ENCODE measurements at regions not wholly inside any gene's neighbourhood (a gene's known extent, or its start where the extent isn't known, plus 50 kb on each side); places are given as distances from the start of the nearest gene placed in this dataset.
"Not testable (repeated sequence)": the region's sequence is repeated elsewhere in the genome, so short reads cannot be mapped to it uniquely, and the experiment has no call there.

DNA sequence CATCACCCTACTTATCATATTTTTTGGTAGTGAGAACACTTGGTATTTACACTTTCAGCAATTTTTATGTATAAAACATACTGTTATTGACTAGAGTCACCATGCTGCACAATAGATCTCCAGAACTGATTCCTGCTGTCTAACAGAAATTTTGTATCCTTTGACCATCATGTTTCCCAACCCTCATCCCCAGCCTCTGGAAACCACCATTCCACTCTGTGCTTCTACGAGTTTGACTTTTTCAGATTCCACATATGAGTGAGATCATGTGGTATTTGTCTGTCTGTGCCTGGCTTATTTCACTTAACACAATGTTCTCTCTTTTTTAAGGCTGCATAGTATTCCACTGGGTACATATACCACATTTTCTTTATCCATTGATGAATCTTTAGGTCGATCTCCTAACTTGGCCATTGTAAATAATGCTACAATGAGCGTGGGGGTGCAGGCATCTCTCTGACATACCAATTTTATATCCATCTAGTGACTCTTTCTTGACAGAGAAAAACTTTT, 115.9 kb upstream of the RUNX1 start:
- H3K27ac ChIP-seq = no peak overlapping the region
- TF ChIP-seq, protein P1, sequence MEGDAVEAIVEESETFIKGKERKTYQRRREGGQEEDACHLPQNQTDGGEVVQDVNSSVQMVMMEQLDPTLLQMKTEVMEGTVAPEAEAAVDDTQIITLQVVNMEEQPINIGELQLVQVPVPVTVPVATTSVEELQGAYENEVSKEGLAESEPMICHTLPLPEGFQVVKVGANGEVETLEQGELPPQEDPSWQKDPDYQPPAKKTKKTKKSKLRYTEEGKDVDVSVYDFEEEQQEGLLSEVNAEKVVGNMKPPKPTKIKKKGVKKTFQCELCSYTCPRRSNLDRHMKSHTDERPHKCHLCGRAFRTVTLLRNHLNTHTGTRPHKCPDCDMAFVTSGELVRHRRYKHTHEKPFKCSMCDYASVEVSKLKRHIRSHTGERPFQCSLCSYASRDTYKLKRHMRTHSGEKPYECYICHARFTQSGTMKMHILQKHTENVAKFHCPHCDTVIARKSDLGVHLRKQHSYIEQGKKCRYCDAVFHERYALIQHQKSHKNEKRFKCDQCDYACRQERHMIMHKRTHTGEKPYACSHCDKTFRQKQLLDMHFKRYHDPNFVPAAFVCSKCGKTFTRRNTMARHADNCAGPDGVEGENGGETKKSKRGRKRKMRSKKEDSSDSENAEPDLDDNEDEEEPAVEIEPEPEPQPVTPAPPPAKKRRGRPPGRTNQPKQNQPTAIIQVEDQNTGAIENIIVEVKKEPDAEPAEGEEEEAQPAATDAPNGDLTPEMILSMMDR (conservative IDR thresholded peaks at IDR 0.05) = no peak

DNA sequence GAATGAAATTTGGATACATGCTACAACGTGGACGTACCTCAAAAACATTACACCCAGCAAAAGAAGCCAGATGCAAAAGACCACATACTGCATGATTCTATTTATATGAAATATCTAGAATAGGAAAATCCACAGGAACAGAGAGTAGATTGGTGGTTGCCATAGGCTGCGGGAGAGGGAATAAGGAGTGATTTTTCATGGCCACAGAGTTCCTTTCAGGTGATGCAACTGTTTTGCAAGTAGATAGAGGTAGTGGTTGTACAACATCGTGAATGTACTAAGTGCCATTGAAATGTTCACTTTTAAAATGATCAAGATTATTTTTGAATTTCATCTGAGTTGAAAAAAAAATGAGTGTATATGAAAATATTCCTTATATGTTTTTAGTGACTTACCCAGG, 115.3 kb upstream of the RUNX1 start:
- TF ChIP-seq, protein P1 (conservative IDR thresholded peaks at IDR 0.05) = no peak
- H3K27ac ChIP-seq = no peak overlapping the region

DNA sequence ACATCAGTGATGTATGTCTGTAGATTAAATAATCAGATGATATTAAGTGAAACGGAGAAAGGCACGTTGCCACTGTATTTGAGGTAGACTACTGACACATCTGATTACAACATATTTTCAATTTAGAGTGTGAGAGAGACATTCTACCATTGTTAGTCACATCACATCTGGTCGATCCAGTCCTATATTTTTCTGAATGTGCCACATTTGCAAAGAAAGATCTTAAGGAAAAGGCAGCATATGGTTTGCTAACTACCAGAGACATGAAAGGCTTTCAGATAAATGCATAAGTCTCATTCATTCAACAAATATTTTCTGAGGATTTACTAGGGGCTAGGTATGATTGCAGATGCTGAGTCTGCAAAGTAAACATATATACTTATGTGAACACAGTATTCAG, 114.3 kb upstream of the RUNX1 start:
- TF ChIP-seq, protein P1 (conservative IDR thresholded peaks at IDR 0.05) = no peak
- H3K27ac ChIP-seq = no peak overlapping the region

DNA sequence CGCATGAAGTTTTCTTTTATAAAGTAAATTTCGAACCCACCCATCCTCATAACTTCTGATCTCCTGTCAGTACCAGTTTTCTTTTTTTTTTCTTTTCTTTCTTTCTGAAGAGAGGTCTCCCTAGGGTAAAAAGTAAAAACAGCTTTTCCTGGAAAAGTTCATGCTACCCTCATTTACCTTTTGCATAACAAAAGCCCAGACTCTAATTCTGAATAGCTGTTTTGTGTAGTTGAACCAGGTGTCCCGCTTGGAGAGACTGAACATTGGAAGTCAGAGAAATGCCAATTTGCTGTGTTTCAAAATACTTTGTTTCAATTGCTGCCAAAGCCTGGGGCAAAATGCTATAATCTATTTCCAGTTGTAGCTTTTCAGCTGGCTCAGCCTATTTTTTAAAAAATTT, 113.7 kb upstream of the RUNX1 start:
- H3K27ac ChIP-seq = no peak overlapping the region
- TF ChIP-seq, protein P1 (conservative IDR thresholded peaks at IDR 0.05) = no peak

DNA sequence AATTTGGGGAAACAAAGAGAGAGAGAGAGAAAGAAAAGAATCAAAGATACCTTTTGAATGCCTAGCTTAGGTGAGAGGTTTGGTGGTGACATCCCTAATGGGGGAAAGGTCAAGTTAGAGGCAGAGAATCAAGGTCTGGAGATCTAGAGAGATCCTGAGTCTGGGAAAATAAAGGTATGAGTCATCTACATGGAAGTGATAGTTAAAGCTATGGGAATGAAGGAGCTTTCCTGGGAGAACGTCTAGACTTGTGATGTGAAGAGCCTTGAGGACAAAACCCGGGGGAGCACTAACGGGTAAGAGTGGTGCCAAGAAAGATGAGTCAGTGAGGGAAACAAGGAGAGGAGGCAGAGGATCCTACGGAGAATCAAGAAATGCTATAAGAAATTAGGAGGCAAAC, 110.8 kb upstream of the RUNX1 start:
- no peak overlapping the region for H3K27ac ChIP-seq
- TF ChIP-seq, protein P1 (conservative IDR thresholded peaks at IDR 0.05) = no peak

DNA sequence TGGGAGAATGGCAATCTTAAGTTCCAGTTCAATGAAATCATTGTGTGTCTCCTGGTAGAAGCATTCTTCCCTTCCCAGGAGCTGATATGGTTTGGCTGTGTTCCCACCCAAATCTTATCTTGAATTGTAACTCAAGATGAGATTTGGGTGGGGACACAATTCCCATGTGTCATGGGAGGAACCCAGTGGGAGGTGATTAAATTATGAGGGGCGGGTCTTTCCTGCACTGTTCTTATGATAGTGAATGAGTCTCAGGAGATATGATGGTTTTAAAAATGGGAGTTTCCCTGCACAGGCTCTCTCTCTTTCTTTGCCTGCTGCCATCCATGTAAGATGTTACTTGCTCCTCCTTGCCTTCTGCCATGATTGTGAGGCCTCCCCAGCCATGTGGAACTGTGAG, 108.3 kb upstream of the RUNX1 start:
- H3K27ac ChIP-seq = not testable (repeated sequence)

DNA sequence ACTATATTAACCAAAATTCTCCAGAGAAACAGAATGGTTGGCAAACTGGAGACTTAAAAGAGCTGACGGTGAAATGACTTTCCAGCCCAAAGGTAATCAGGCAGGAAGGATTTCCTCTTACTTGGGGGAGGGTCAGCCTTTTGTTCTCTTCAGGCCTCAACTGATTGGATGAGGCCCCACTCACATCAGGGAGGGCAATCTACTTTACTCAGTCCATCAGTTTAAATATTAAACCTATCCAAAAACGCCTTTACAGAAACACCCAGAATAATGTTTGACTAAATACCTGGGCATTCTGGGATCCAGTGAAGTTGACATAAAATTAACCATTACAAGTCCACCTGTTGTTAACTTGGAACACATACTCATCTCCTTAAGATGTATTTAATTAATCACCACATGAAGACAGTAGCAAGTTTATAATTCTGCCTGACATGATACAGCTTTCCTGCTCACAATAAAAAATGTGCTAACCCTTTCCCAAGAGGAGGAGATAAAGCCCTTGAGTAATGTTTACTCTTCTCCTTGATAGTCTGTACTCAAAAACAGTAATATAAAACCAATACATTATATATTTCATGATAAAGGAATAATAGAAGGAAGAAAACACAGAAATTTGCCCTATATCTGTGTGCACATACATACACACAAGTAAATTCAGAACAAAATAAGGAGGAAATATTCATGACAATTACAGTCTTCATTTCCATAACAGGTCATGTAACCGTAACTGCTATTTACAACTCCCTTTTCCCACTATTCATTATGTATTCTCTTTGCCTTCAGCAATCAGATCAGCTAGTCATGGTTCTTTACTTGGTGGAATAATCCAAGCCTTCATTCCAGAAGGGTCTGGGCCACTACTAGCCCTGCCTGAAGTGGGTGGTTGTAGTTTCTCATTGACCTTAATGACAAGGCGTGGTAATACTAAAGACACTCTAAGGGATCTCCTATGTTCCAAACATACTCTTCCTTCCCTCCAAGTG, 107.5 kb upstream of the RUNX1 start:
- no peak overlapping the region for H3K27ac ChIP-seq

More for the DNA sequence above, 107.5 kb upstream of the RUNX1 start:
- TF ChIP-seq, protein P1 (conservative IDR thresholded peaks at IDR 0.05) = no peak

All from VCaP (cell line).